ENCODE measurements at regions not wholly inside any gene's neighbourhood (a gene's known extent, or its start where the extent isn't known, plus 50 kb on each side); places are given as distances from the start of the nearest gene placed in this dataset.

- Histone ChIP-seq H3K4me2 (ENCODE audit: low read length) (no peak overlapping the region), H3K27ac (ENCODE audit: low read depth, low read length, poor library complexity, severe bottlenecking) (no peak overlapping the region), H3K9ac (ENCODE audit: low read length) (no peak overlapping the region), H2AFZ (ENCODE audit: low read length) (no peak overlapping the region), H3K36me3 (ENCODE audit: insufficient read depth, low read length) (no peaks in the 10 kb centered on the region), H3K4me3 (ENCODE audit: low read depth, low read length, poor library complexity, severe bottlenecking) (no peak overlapping the region), H3K79me2 (ENCODE audit: insufficient read depth, low read length) (no peaks in the 10 kb centered on the region), H3K27me3 (ENCODE audit: insufficient read depth, low read length) (no peaks in the 10 kb centered on the region), H3K9me3 (ENCODE audit: low read length) (no peaks in the 10 kb centered on the region), H4K20me1 (ENCODE audit: insufficient read depth, low read length) (no peaks in the 10 kb centered on the region), H3K4me1 (ENCODE audit: insufficient read depth, low read length, severe bottlenecking) (no peaks in the 10 kb centered on the region), H3F3A (ENCODE audit: insufficient read depth, low read length) (no peaks in the 10 kb centered on the region), H3K9me2 (ENCODE audit: low read depth, low read length) (no peaks in the 10 kb centered on the region; the same call in 1 of the 2 replicates)
- TF ChIP-seq CTCF (IDR thresholded peaks at IDR 0.05; ENCODE audit: low read length) (no peak), EZH2 (IDR thresholded peaks at IDR 0.05; ENCODE audit: borderline replicate concordance, low read length) (no peak)
Observed at GRCh38 chr3:18870642-18871041, 277.7 kb upstream of the KCNH8 start.

- Histone ChIP-seq H3K4me2 (ENCODE audit: low read length) (no peak overlapping the region), H3K27me3 (ENCODE audit: insufficient read depth, low read length) (no peaks in the 10 kb centered on the region), H3K27ac (ENCODE audit: low read depth, low read length, poor library complexity, severe bottlenecking) (no peak overlapping the region), H3K79me2 (ENCODE audit: insufficient read depth, low read length) (no peaks in the 10 kb centered on the region), H3K4me1 (ENCODE audit: insufficient read depth, low read length, severe bottlenecking) (no peaks in the 10 kb centered on the region), H3K9me3 (ENCODE audit: low read length) (no peaks in the 10 kb centered on the region), H3K36me3 (ENCODE audit: insufficient read depth, low read length) (no peaks in the 10 kb centered on the region), H3K4me3 (ENCODE audit: low read depth, low read length, poor library complexity, severe bottlenecking) (no peak overlapping the region), H3K9me2 (ENCODE audit: low read depth, low read length) (no peaks in the 10 kb centered on the region), H4K20me1 (ENCODE audit: insufficient read depth, low read length) (no peaks in the 10 kb centered on the region), H3K9ac (ENCODE audit: low read length) (no peak overlapping the region), H2AFZ (ENCODE audit: low read length) (no peak overlapping the region), H3F3A (ENCODE audit: insufficient read depth, low read length) (no peaks in the 10 kb centered on the region)
- no peak for TF ChIP-seq CTCF (IDR thresholded peaks at IDR 0.05; ENCODE audit: low read length)
- TF ChIP-seq EZH2 (IDR thresholded peaks at IDR 0.05; ENCODE audit: borderline replicate concordance, low read length), result no peak
Observed at GRCh38 chr3:18870074-18870640, 278.2 kb upstream of the KCNH8 start.

GRCh38 chr3:18868911-18869689 is 279.2 kb upstream of the KCNH8 start:
- Histone ChIP-seq H3K9ac (ENCODE audit: low read length) (no peak overlapping the region), H3F3A (ENCODE audit: insufficient read depth, low read length) (no peaks in the 10 kb centered on the region), H3K4me3 (ENCODE audit: low read depth, low read length, poor library complexity, severe bottlenecking) (no peak overlapping the region), H2AFZ (ENCODE audit: low read length) (no peak overlapping the region), H3K9me2 (ENCODE audit: low read depth, low read length) (no peaks in the 10 kb centered on the region), H3K27ac (ENCODE audit: low read depth, low read length, poor library complexity, severe bottlenecking) (no peak overlapping the region), H4K20me1 (ENCODE audit: insufficient read depth, low read length) (no peaks in the 10 kb centered on the region), H3K27me3 (ENCODE audit: insufficient read depth, low read length) (no peaks in the 10 kb centered on the region), H3K4me2 (ENCODE audit: low read length) (no peak overlapping the region), H3K9me3 (ENCODE audit: low read length) (no peaks in the 10 kb centered on the region), H3K79me2 (ENCODE audit: insufficient read depth, low read length) (no peaks in the 10 kb centered on the region), H3K36me3 (ENCODE audit: insufficient read depth, low read length) (no peaks in the 10 kb centered on the region), H3K4me1 (ENCODE audit: insufficient read depth, low read length, severe bottlenecking) (no peaks in the 10 kb centered on the region)
- TF ChIP-seq CTCF (IDR thresholded peaks at IDR 0.05; ENCODE audit: low read length) (no peak), EZH2 (IDR thresholded peaks at IDR 0.05; ENCODE audit: borderline replicate concordance, low read length) (no peak)
